ENCODE measurements at regions not wholly inside any gene's neighbourhood (a gene's known extent, or its start where the extent isn't known, plus 50 kb on each side); places are given as distances from the start of the nearest gene placed in this dataset.

- BruUV-seq (replicated peaks): no TSS peak
Measured at GRCh38 chr16:73277071-73277470, 229.1 kb upstream of the ZFHX3 start.

More at GRCh38 chr16:73277071-73277470, 229.1 kb upstream of the ZFHX3 start:
- no peak for DNase-seq
- no peaks in the 10 kb centered on the region for H3K4me1 ChIP-seq (ENCODE audit: control insufficient read depth, insufficient read depth, low read length)
- no peak overlapping the region for H3K4me2 ChIP-seq (ENCODE audit: low read depth, low read length)
- no peak overlapping the region for H4K5ac ChIP-seq (ENCODE audit: low read depth, low read length)
- H3K9me3 ChIP-seq (ENCODE audit: control insufficient read depth, insufficient read depth, low read length): no peaks in the 10 kb centered on the region
- H3K27me3 ChIP-seq (ENCODE audit: control insufficient read depth, insufficient read depth, low read length): no peaks in the 10 kb centered on the region
- no peak overlapping the region for H2BK5ac ChIP-seq (ENCODE audit: low read depth, low read length, poor library complexity, severe bottlenecking)
- H2AK9ac ChIP-seq (replicated peaks; ENCODE audit: low read depth, low read length, poor library complexity): no peak overlapping the region
- no peak overlapping the region for H2AK5ac ChIP-seq (ENCODE audit: low read depth, low read length)
- no peak overlapping the region for H2BK120ac ChIP-seq (ENCODE audit: low read depth, low read length)
- H2BK15ac ChIP-seq (ENCODE audit: low read depth, low read length): no peak overlapping the region
- H3K36me3 ChIP-seq (ENCODE audit: control insufficient read depth, insufficient read depth, low read length): no peaks in the 10 kb centered on the region
- H3K14ac ChIP-seq (replicated peaks; ENCODE audit: low read depth, low read length): no peak overlapping the region
- no peaks in the 10 kb centered on the region for H3K79me1 ChIP-seq (ENCODE audit: low read depth in 1 of 2, low read length in 2 of 2)
- H2BK20ac ChIP-seq (ENCODE audit: low read depth, low read length): no peak overlapping the region
- no peak overlapping the region for H3K4me3 ChIP-seq (ENCODE audit: insufficient read depth, low read depth, low read length)
- no peak overlapping the region for H3K18ac ChIP-seq (ENCODE audit: low read depth, low read length)
- no peaks in the 10 kb centered on the region for H3K9me1 ChIP-seq (ENCODE audit: insufficient read depth, low read length)
- no peak overlapping the region for H4K8ac ChIP-seq (ENCODE audit: low read depth in 2 of 2, low read length in 2 of 2)
- in situ Hi-C loops (cut with MboI; ENCODE audit: low sequenced_read_pairs): no loop called here
- ATAC-seq (ENCODE audit: low read depth): no peak
- no peaks in the 10 kb centered on the region for H4K20me1 ChIP-seq (ENCODE audit: insufficient read depth, low read length)
- intact Hi-C loops (cut with micrococcal nuclease): no loop called here
- 17% methylated on average over 1 of the region's 5 CpGs; no CpG with 5 or more reads in 1 of the 2 experiments for WGBS, 2 experiments (ENCODE audit: extremely low coverage in 2 of 2, insufficient read length in 1 of 2)
- no peak overlapping the region for H3K27ac ChIP-seq (ENCODE audit: insufficient read depth, low read length)
- ChIA-PET POLR2A (ENCODE audit: unreplicated experiment) (no interaction called here), CTCF (no interaction called here)
- no peak overlapping the region for H3K4ac ChIP-seq (ENCODE audit: low read depth, low read length)
- no peak overlapping the region for H3K9ac ChIP-seq (ENCODE audit: low read depth, low read length)
- H3K23ac ChIP-seq (ENCODE audit: low read depth, low read length): no peak overlapping the region
- no peak overlapping the region for H3K56ac ChIP-seq (ENCODE audit: extremely low read depth, insufficient read depth, low read length)
- dilution Hi-C loops (cut with HindIII; ENCODE audit: low sequenced_read_pairs, unreplicated experiment): no loop called here
- TF ChIP-seq RAD21 (IDR thresholded peaks at IDR 0.05; ENCODE audit: low read length) (no peak), CHD1 (IDR thresholded peaks at IDR 0.05; ENCODE audit: low read depth, low read length) (no peak), MAFK (IDR thresholded peaks at IDR 0.05; ENCODE audit: low read depth, low read length) (no peak), SMC3 (IDR thresholded peaks at IDR 0.05; ENCODE audit: low read depth, low read length) (no peak), POLR2A (IDR thresholded peaks at IDR 0.05; ENCODE audit: low read depth, low read length) (no peak), RCOR1 (IDR thresholded peaks at IDR 0.05; ENCODE audit: insufficient replicate concordance, low read length) (no peak), MXI1 (IDR thresholded peaks at IDR 0.05; ENCODE audit: borderline replicate concordance, low read depth, low read length) (no peak), FOS (IDR thresholded peaks at IDR 0.05; ENCODE audit: low read depth, low read length) (no peak), MAZ (IDR thresholded peaks at IDR 0.05; ENCODE audit: borderline replicate concordance, low read depth, low read length) (no peak), BHLHE40 (IDR thresholded peaks at IDR 0.05; ENCODE audit: low read depth, low read length) (no peak), CEBPB (IDR thresholded peaks at IDR 0.05; ENCODE audit: low read depth, low read length) (no peak), ELK1 (IDR thresholded peaks at IDR 0.05; ENCODE audit: borderline replicate concordance, low read depth, low read length) (no peak), RFX5 (IDR thresholded peaks at IDR 0.05; ENCODE audit: low read depth, low read length) (no peak), NFE2L2 (IDR thresholded peaks at IDR 0.05; ENCODE audit: low read depth, low read length) (no peak)
- TF ChIP-seq, protein P1, sequence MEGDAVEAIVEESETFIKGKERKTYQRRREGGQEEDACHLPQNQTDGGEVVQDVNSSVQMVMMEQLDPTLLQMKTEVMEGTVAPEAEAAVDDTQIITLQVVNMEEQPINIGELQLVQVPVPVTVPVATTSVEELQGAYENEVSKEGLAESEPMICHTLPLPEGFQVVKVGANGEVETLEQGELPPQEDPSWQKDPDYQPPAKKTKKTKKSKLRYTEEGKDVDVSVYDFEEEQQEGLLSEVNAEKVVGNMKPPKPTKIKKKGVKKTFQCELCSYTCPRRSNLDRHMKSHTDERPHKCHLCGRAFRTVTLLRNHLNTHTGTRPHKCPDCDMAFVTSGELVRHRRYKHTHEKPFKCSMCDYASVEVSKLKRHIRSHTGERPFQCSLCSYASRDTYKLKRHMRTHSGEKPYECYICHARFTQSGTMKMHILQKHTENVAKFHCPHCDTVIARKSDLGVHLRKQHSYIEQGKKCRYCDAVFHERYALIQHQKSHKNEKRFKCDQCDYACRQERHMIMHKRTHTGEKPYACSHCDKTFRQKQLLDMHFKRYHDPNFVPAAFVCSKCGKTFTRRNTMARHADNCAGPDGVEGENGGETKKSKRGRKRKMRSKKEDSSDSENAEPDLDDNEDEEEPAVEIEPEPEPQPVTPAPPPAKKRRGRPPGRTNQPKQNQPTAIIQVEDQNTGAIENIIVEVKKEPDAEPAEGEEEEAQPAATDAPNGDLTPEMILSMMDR (conservative IDR thresholded peaks at IDR 0.05; ENCODE audit: low read depth, low read length): no peak
- TF ChIP-seq, protein P2, sequence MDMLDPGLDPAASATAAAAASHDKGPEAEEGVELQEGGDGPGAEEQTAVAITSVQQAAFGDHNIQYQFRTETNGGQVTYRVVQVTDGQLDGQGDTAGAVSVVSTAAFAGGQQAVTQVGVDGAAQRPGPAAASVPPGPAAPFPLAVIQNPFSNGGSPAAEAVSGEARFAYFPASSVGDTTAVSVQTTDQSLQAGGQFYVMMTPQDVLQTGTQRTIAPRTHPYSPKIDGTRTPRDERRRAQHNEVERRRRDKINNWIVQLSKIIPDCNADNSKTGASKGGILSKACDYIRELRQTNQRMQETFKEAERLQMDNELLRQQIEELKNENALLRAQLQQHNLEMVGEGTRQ (IDR thresholded peaks at IDR 0.05; ENCODE audit: low read depth, low read length): no peak
- no peak overlapping the region for H2AFZ ChIP-seq (replicated peaks; ENCODE audit: low read length, poor library complexity)
- H4K91ac ChIP-seq (ENCODE audit: insufficient read depth, low read depth, low read length): no peak overlapping the region
